ENCODE measurements at regions not wholly inside any gene's neighbourhood (a gene's known extent, or its start where the extent isn't known, plus 50 kb on each side); places are given as distances from the start of the nearest gene placed in this dataset.

DNA sequence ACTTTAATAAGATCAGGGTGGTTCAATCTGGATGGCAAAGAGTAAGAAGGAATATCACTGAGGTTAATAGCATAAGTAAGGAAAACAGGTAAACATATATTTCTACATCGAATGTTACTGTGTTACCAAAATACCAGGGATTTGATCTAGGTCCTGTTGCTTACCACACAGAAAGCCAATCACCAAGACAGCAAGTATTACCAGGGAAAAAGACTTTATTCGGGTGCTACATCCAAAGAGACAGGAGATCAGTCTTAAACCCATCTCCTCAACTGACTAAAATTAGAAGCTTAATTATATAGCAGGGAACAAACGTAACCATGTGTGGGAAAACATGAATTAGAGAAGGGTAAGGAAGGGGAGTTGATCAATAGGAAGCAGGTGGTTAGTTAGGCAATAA is 500.1 kb downstream of the EFNA5 start:
- TF ChIP-seq, protein P1, sequence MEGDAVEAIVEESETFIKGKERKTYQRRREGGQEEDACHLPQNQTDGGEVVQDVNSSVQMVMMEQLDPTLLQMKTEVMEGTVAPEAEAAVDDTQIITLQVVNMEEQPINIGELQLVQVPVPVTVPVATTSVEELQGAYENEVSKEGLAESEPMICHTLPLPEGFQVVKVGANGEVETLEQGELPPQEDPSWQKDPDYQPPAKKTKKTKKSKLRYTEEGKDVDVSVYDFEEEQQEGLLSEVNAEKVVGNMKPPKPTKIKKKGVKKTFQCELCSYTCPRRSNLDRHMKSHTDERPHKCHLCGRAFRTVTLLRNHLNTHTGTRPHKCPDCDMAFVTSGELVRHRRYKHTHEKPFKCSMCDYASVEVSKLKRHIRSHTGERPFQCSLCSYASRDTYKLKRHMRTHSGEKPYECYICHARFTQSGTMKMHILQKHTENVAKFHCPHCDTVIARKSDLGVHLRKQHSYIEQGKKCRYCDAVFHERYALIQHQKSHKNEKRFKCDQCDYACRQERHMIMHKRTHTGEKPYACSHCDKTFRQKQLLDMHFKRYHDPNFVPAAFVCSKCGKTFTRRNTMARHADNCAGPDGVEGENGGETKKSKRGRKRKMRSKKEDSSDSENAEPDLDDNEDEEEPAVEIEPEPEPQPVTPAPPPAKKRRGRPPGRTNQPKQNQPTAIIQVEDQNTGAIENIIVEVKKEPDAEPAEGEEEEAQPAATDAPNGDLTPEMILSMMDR (IDR thresholded peaks at IDR 0.05; ENCODE audit: borderline replicate concordance), result no peak
- H3K27me3 ChIP-seq (ENCODE audit: low read depth), result no peaks in the 10 kb centered on the region
- no peak overlapping the region for H3K27ac ChIP-seq (replicated peaks)
- H3K36me3 ChIP-seq, result no peaks in the 10 kb centered on the region
- intact Hi-C loops (cut with micrococcal nuclease), result no loop called here
- peaks cover 17% of the 10 kb centered on the region for H3K9me3 ChIP-seq (replicated peaks)
- H3K4me3 ChIP-seq, result no peak overlapping the region
- no peaks in the 10 kb centered on the region for H3K4me1 ChIP-seq
- DNase-seq, result no peak

DNA sequence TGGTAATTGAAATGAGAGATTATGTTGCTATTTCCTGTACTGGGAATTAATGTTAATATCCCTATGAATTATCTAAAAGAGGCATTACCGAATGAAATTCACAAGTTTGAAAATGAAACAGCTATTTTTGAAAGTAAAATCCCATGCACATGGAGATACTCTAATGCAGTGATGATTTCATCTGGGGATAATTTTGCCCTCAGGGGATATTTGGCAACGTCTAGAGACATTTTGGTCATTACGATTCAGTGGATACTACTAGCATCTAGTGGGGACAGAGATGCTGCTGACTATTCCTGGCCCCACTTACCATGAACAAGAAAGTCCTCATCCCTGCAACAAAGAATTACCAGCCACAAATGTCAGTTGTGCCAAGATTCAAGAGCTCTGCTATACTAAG is 500.9 kb downstream of the EFNA5 start:
- H3K27ac ChIP-seq (replicated peaks), result no peak overlapping the region
- peaks cover 17% of the 10 kb centered on the region for H3K9me3 ChIP-seq (replicated peaks)
- TF ChIP-seq, protein P1 (IDR thresholded peaks at IDR 0.05; ENCODE audit: borderline replicate concordance), result no peak
- no peak for DNase-seq
- no peaks in the 10 kb centered on the region for H3K36me3 ChIP-seq
- no peaks in the 10 kb centered on the region for H3K27me3 ChIP-seq (ENCODE audit: low read depth)
- no peak overlapping the region for H3K4me3 ChIP-seq
- intact Hi-C loops (cut with micrococcal nuclease), result no loop called here
- no peaks in the 10 kb centered on the region for H3K4me1 ChIP-seq

DNA sequence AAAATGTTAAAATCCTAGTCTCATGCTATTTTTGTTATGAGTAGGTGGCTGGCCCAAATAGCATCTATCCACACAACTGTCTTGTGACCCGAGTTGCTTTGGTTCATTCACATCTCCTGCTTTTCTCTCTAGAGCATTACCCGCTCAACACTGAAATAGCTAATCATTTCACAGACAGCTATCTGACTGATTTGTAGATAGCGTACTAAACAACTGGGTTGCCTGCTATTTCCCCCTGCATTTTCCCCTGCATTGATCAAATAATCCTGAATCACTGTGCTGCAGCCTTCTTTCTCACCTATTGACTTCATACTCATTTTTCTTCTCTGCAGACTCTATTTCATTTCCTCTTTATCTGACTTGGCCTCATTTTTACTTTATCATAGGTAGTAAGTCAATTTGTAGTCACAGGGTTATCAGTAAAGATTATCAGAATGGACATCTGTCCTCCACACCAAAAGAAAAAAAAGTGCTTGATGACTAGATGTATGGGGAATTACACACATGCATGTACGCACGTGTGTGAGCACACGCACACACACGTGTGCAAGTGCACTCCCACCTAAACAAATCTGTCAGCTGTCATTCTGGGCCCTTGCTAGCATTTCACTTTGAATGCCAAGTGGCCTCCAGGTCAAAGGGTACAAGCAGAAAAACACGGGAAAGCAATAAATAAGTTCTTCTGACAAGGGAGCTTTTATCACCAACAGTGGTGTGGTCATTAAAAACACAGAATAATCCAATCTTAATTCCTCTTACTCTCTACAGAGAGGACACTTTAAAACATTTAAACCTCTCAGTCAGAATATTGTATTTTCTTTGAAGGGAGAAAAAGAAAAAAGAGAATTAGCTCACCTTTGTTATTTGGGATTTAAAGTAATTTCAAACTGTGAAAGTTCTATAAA is 501.6 kb downstream of the EFNA5 start:
- no peak for DNase-seq
- H3K4me1 ChIP-seq, result no peaks in the 10 kb centered on the region
- H3K4me3 ChIP-seq, result no peak overlapping the region
- H3K27ac ChIP-seq (replicated peaks), result no peak overlapping the region
- peaks cover 17% of the 10 kb centered on the region for H3K9me3 ChIP-seq (replicated peaks)
- H3K36me3 ChIP-seq, result no peaks in the 10 kb centered on the region
- TF ChIP-seq, protein P1 (IDR thresholded peaks at IDR 0.05; ENCODE audit: borderline replicate concordance), result no peak
- no peaks in the 10 kb centered on the region for H3K27me3 ChIP-seq (ENCODE audit: low read depth)
- intact Hi-C loops (cut with micrococcal nuclease), result no loop called here

GRCh38 chr5:107168086-107168485 is 502.7 kb downstream of the EFNA5 start:
- intact Hi-C loops (cut with micrococcal nuclease), result no loop called here
- Histone ChIP-seq H3K36me3 (no peaks in the 10 kb centered on the region), H3K27me3 (ENCODE audit: low read depth) (no peaks in the 10 kb centered on the region), H3K9me3 (replicated peaks) (peaks cover 17% of the 10 kb centered on the region), H3K27ac (replicated peaks) (no peak overlapping the region), H3K4me1 (no peaks in the 10 kb centered on the region), H3K4me3 (no peak overlapping the region)
- DNase-seq, result no peak
- TF ChIP-seq, protein P1 (IDR thresholded peaks at IDR 0.05; ENCODE audit: borderline replicate concordance), result no peak

- intact Hi-C loops (cut with micrococcal nuclease), result no loop called here
- no peaks in the 10 kb centered on the region for H3K36me3 ChIP-seq
- H3K27me3 ChIP-seq (ENCODE audit: low read depth), result no peaks in the 10 kb centered on the region
- H3K4me1 ChIP-seq, result no peaks in the 10 kb centered on the region
- H3K9me3 ChIP-seq (replicated peaks), result peaks cover 9% of the 10 kb centered on the region
- no peak overlapping the region for H3K4me3 ChIP-seq
- TF ChIP-seq, protein P1 (IDR thresholded peaks at IDR 0.05; ENCODE audit: borderline replicate concordance), result no peak
- no peak overlapping the region for H3K27ac ChIP-seq (replicated peaks)
- DNase-seq, result no peak
These were observed 505.4 kb downstream of the EFNA5 start for GRCh38 chr5:107165296-107165695.

Measured in left ventricle myocardium inferior (tissue), 1 donor.